HepG2 (cell line): ENCODE measurements at regions not wholly inside any gene's neighbourhood (a gene's known extent, or its start where the extent isn't known, plus 50 kb on each side); places are given as distances from the start of the nearest gene placed in this dataset.

Experiments used
- FOXM1 ChIP-seq: sonication (generic); formaldehyde crosslinking; IDR thresholded peaks from 2 replicates; pipeline ENCODE4 v1.5.0; 2020; ENCODE audit warnings: missing genetic modification reagents
- JUND ChIP-seq: sonication (generic); formaldehyde crosslinking; IDR thresholded peaks from 2 replicates; pipeline ENCODE4 v1.8.0; 2022; ENCODE audit warnings: mild to moderate bottlenecking, missing genetic modification reagents
- SP2 ChIP-seq: sonication (generic); formaldehyde crosslinking; IDR thresholded peaks from 2 replicates; pipeline ENCODE4 v1.5.1; 2020; ENCODE audit warnings: mild to moderate bottlenecking, missing genetic modification reagents
- TAF1 ChIP-seq: sonication (generic); formaldehyde crosslinking; IDR thresholded peaks from 2 replicates; pipeline ENCODE4 v1.4.0; 2020; ENCODE audit warnings: missing genetic modification reagents

DNA sequence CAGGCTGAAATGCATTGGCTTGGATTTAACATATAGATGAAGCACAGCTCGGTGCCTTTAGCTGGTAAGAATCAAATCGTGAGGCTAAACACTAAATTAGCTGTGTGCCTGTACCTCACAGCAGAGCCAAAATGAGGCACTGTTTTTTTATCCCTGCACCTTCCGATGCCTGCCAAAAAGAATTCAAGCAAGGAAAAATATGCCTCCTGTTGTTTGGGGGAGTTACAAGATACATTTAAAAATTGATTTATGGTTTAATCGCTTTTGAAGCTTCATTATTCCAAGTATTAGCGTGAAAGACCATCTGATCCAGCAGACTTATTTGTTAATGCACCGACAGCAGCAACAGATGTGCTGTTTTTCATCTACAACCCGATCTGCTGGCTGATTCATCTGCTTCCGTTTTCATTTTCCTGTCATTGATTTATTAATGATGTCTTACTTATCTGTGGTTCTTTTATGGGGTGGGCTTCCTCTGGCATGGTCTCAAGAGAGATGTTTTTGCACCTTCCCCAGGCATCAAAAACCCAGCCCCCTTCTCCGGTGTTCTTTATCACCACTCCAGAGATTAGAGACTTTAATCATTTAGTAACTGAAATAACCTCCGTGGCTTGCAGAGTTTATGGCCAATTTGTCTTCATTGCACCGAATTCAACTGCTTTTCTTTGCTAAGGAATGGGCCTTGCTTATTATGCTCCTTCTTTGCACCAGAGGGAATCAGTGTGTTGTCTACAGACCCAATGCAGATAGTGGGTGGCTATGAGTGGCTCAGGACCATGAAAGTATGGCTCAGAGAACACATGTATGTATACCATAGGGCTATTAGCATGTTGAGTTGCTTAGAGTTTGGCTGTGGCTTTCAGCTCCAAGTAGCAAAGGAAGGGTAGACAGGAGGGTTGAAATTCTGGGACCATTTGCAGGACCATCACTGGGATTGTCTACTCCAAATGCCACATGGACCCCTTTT is 166.8 kb upstream of the TMEM260 start:
- TF ChIP-seq JUND (CRISPR knock-in tag) (no peak), FOXM1 (no peak), TAF1 (CRISPR knock-in tag) (no peak), SP2 (CRISPR knock-in tag) (no peak)
